Stimulated activated CD8-positive, alpha-beta memory T cell treated with anti-CD3 and anti-CD28 coated beads, Interleukin-15, amount 100 ng/mL, for 4 hours (primary cell): ENCODE measurements at regions not wholly inside any gene's neighbourhood (a gene's known extent, or its start where the extent isn't known, plus 50 kb on each side); places are given as distances from the start of the nearest gene placed in this dataset.
"Not testable (repeated sequence)": the region's sequence is repeated elsewhere in the genome, so short reads cannot be mapped to it uniquely, and the experiment has no call there.

Experiments used
- DNase-seq, 2 donors: peaks; one replicate each; pipeline ENCODE4 v3.0.0-alpha.2; 2020; ENCODE audit warnings: low read depth in 2 of 2

DNA sequence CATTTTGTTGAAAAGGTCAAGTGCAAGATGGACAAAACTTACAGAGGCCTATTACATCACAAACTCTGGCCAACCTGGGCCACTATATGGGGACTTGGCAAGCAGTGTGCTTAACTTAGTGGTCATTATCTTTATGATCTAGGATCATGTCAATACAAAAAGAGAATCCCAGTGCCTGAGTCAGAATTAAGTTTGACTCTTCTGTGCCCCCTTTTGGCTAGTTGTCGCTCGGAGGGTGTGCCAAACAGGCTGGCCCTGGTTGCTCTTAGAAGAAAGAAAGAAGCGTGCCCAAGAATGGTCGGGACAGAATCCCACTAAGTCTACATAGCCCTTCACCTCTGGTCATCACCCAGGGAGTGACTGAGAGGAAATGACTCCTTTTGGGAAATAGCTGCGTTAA lies 100.1 kb downstream of the EIF4E start:
- DNase-seq: peak in 1 of 2 donors; percentile 7

DNA sequence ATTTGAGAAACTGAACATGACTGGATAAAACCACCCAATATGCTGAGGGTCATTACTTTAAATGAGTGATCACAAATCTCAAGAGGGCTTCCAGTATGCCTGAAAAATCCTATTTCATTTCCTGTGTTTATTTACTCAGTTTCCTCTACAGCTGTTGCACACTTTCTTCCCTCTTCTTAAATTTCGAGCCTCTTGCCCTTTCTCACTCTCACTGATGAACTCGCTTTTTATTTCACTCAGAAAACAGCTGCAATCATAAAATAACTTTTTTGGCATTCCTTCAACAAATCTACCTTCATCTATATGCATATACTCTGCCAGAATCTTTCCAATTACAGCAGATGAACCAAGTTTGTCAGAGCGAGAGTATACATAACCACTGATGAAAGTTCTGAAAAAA lies 101.3 kb downstream of the EIF4E start:
- DNase-seq: no peak

DNA sequence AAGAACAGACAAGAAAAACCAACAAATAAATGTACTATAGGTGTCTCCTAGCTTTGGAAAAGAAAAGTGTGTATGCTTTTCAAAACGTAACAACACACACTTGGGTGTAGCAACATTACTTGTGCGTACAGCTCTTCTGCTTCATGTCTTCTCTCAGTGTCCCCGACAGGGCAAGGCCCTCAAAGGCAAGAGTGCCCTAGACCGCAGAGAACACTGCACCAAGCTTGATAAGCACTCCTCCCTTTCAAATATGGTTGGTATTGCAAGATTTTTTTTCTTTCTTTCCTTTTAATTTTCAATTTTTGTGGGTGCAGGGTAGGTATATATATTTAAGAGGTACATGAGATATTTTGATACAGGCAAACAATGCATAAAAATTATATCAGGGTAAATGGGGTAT lies 106.8 kb downstream of the EIF4E start:
- DNase-seq: no peak

DNA sequence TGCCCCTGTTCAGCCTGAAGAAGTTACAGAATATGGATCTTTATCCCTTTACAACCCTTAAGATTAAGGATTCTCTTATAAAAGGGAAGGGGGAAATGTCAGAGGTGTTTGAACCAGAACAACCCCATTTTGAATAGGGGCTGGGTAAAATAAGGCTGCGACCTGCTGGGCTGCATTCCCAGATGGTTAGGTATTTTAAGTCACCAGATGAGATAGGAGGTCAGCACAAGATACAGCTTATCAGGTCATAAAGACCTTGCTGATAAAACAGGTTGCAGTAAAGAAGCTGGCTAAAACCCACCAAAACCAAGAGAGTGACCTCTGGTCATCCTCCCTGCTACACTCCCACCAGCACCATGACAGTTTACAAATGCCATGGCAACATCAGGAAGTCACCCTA lies 110.8 kb downstream of the EIF4E start:
- DNase-seq: not testable (repeated sequence)

DNA sequence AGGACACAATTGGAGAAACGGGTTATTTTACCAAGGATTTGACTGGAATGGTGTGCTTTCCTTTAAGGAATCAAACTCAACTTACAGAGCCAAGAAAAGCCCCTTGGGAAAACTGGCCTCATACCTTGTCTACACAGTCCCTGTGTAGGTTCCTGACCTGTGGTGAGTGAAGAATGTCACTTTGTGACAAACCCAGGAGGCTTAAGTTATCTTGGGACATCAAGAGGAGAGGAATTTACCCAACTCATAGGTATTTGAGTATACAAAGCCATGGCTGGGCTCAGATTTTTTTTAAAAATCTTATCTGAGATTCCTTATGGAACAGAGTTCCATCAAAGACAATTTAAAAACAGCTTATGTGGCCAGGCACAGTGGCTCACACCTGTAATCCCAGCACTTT lies 112.1 kb downstream of the EIF4E start:
- no peak for DNase-seq

DNA sequence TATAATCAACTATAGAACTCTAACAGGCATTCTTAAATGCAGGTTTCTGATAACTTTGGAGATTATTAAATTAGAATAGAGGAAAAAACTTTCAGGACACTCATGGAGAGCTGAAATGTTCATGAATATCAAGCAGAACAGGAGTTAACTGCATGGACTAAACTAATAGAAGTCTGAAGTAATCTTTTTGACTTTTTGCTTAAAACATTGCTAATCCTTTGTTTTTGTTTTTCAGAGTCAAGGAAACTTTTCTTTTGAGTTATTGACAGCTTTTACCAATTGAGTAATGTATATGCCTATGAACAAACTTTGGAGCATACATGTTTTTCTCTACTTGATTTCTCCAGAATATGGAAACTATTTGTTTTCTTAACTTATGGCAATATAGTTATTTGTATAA lies 112.5 kb downstream of the EIF4E start:
- DNase-seq: no peak

DNA sequence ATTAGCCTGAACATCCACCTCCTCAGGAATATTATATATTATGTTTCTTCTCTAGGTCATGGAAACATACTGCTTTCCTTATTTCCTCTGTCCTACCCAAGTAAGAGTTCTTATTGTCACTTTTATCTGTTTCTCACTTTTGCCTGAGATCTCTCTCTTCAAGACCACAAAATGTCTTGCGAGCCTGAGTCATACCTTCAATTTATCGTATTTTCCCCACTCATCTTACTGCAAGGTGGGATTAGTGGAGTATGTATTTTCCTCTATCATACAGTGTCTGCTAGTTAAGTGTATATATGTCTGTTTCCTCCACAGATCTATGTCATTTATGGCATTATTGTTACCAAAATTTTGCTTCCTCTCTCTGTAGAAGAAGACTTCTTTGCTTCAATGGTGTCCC lies 124.5 kb downstream of the EIF4E start:
- no peak for DNase-seq

DNA sequence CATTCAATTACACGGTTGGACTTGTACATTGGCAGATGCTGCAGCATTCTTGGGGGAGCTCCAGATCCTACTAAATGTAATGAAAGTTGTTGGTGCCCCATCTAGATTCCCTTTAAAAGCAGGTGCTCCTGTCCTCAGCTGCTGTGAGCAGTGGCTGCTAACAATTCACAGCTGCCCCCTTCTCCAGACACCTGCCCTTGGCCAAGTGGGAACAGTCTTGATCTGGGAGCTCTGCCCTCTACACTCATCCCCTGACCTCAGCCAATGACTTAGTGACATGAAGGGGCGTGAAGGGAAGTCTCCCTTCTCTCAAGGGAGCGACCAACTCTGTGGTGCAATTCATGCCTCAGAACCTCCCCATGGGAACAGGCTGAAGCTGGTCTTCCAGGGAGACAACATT lies 125.7 kb downstream of the EIF4E start:
- DNase-seq: no peak

DNA sequence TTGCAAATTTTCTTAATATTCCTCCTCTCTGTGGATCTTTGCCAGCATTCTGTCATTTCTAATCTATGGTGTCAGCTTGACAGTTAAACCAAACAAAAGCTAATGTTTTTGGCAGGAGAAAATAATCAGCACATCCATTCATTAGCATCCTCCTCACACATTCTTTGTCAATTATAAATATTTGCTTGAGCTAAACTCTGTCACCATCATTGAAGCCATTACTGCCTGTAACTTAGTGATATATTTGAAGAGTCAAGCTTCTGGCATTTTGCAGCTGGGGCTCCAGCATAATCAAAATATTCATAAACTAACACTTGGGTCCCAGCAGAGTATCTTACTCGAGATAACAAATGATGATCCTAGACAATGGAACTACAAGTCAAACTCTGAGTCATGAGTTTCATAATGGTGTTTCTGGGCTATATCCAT lies 126.1 kb downstream of the EIF4E start:
- DNase-seq: no peak

DNA sequence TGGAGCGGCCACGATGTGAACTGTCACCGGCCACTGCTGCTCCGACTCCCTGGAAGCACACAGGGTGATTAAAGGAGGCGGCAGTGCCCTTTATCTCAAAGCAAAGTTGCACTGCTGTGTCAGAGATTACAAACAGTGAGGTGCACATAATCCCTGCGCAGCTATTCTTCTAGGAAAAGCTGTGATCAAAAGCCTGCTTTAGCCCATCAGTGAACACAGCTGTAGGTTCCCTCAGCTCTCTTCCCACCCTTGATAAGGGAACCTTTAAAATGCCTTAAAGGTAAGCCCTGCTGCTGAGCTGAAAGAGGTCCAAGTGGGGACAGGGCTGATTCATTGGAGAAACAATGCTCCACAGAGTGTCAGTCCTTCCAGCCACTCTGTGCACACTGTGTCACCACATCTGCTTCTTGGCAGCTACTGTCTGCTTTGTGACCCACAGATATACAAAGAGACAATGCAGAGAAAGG lies 127.6 kb downstream of the EIF4E start:
- no peak for DNase-seq

DNA sequence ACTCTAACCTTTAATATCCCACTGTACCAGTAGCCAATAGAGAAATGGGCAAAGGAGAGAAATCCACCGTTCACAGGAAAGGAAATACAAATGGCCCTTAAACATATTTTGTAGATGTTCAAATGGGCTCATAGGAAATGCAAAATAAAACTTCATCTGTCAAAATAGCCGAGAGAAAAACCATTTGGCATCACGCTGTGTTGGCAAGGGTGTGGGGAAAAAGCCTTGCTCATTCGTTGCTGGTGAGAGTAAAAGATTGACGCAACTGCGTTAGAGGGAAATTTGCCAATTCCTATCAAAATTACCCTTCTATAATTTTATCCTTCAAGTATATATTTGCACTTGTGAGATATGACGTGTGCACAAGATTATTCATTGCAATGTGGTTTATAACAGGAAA lies 131.9 kb downstream of the EIF4E start:
- DNase-seq: no peak

DNA sequence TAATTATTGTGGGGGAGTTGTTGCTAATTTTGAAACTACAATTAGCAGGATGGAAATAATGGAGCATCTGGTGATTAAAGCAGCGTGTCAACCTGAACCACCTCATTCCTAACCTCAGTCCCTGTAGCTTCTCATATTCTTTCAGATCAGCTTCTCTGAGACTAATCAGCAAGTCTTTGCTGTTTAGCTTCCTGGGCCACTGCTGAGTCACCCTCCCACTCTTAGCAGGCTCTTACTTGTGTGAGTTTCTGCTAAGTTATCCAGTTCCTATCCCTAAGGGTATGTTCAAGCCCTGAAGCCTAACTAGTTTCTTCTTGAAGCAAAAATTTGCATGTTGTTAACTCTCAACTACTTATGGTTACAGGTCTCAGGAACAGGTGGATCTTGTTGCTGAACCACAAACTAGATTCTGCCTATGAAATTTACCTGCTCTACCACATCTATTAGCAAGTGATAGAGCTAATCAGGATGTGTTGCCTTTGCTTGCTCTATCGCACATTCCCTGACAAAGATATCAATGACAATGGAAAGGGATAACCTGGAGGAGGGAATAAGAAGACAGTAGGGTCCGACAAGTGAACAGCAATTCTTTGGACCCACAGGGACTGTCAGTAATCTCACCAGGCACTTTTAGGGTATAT lies 134.2 kb downstream of the EIF4E start:
- peak in 1 of 2 donors; percentile 6 for DNase-seq

DNA sequence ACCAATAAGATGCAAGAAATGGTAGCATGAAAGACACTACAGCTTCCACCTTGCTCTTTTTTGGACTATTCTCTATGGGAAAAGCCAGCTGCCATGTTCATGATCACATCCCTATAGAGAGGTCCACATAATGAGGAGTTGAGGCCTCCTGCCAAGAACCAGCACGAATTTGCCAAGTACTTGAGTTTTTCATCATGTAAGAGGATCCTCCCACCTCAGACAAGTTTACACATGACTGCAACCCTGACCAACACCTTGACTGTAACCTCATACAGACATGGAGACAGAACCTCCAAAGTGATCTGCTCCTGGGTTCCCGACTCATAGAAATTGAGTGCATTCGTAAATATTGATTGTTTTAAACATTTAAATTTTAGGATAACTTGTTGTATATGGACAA lies 135.2 kb upstream of the TSPAN5 start:
- DNase-seq: no peak

DNA sequence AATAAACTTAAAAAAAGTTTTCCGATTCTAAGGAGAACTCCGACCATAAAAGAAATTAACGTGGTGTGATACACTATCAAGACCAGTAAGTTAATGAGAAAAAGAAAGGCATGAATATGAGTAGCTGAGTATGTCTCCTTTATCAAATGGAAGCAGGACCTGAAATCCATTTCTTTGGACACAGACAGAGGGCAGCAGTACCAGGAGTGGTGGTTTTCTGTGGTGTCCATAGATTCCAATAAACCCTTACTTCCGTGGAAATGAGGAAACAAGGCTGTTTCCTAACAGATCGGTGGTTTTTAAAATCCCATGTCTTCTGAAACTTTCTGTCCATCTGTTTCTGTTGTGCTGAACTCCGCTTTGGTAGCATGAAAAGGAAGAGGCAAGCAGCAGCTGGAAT lies 128.5 kb upstream of the TSPAN5 start:
- DNase-seq: no peak

DNA sequence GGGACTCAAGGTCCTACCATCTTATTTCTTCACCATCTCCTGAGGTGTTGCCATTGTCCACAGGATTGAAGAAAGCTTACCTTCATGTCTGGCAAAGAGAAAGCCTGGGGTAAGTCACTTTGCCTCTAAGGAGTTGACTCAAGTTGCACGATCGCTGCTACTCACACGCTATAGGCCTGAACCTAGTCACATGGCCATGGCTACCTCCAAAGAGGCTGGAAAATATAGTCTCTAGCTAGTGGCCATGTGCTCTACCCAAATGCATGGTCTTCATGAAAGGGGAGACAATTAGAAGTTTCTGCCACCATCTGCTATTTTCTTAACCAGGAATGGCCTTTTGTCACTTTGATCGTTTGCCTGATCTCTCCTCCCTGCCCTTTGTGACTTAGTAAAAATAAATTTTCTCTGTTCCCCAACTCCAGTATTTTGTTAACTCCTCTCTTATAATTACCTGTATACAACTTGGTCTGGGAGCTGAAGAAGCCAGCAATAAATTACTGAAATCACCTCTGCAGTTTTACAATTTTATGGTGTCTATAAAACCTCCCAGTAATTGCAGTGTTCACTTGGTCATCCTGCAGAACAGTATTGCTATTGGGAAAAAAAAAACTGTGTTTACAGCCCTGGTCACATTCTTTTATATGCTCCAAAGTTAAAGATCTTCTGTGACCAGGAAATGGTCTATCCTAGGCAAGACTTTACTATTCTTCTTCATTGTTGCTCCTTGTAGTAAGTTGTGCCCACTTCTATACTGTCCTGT lies 126.7 kb upstream of the TSPAN5 start:
- no peak for DNase-seq

DNA sequence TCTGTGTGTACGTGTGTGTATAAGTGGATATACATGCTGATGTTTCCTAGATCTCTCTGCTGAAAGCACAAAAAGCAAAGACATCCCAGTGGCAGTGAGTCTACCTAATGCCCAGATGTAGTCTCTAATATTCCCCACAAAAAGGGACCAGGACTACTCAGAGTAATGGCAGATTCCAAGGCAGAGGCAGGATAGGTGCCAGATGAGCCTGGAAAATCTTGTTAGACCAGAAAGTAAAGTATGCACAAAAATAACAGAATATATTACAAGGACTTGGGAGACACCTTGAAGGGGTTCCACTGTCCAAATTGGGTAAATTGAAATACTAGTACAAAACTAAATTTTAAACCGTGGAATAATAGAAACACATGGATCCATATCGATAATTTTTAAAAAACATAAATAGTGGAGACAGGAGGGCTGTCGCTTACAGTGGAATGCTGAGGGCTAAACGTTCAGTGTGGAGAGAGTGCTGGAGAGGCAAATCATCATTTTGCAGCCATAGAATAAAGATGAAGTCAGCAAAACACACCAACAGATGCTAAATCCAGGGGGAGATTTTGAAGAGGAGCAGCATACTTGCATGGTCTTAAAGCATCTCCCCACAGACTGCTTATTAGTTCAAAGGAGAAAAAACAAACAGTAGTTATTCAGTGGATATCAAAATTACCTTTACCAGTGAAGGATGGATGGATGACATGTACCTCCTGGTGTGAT lies 123.4 kb upstream of the TSPAN5 start:
- no peak for DNase-seq

DNA sequence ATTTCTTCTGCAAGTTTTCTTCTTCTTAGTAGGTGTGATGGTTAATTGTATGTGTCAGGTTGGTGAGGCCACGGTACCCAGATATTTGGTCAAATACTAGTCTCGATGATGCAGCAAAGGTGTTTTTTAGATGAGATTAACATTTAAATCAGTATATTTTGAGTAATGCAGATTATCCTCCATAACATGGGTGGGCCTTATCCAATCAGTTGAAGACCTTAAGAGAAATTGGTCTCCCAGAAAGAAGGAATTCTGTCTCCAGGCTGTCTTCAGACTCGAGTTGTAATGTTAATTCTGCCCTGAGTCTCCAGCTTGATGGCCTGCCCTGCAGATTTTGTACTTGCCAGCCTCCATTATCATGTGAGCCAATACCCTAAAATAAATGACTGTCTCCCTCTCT lies 122.5 kb upstream of the TSPAN5 start:
- no peak for DNase-seq

DNA sequence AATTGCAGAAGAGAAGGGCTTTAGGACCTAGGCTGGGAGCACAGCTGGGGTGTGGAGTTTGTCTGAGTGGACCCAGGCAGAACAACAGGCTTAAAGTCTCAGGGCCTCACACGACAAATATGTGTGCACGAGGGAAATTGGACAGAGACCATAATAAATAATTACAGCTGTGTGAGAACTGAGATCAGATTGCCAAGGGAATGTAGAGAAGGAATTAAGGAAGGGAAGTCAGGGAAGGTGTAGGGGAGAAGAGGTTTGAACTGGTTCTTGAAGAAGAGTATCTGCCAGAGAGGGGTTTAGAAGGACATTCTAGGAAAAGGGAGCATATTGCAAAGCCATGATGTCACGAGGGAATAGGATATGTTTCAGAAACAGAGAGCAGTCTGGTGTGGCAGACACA lies 120.7 kb upstream of the TSPAN5 start:
- no peak for DNase-seq

DNA sequence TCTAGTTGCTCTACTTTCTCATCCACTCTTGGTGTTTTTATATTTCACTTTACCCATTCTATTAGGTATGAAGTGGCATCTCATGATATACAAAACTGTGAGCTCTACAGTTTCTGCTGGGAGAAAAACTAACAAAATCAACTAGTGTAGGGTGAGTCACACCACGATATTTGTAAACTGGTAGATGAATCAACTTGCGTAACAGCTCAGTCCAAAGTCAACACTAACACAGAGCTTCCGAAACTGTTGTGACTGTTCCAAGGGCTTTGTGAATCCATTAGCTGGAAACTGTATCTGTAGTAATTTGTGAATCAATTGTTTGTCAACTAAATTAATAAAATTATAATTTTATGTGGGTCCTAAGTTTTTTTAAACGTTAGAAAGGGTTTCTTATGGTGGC lies 119.8 kb upstream of the TSPAN5 start:
- DNase-seq: no peak

DNA sequence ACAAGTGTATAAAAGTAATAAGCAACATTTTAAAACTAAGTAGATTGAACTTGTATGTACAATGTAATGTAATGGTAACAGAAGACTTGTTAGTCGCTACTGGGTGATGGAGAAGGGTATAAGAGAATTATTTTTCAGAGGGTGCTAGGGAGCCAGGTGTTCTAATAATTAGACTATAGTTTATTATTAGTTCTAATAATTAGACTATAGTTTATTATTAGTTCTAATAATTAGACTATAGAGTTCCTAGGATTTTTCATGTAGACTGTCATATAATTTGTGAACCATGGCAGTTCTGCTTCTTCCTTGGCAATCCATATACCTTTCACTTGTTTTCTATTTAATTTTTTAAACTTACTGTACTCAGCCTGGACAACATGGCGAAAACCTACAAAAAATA lies 117.3 kb upstream of the TSPAN5 start:
- no peak for DNase-seq

DNA sequence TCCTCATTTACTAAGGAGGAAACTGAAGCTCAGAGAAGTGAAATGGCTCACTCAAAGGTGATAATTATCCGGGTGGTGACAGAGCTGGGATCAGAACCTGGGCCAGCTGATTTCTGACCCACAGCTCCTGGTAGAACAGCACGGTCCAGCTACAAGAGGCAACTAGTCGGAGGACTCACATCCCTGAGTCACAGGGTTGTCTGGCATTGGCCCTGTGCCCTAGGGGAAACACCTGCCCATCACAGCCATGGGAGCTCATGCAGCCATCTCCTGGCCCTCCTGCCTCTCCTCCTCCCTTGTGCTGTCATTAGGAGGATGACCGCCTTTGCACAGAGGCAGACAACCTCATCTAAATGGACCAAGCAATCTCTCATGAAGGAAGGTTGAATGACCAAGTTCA lies 115.2 kb upstream of the TSPAN5 start:
- no peak for DNase-seq

DNA sequence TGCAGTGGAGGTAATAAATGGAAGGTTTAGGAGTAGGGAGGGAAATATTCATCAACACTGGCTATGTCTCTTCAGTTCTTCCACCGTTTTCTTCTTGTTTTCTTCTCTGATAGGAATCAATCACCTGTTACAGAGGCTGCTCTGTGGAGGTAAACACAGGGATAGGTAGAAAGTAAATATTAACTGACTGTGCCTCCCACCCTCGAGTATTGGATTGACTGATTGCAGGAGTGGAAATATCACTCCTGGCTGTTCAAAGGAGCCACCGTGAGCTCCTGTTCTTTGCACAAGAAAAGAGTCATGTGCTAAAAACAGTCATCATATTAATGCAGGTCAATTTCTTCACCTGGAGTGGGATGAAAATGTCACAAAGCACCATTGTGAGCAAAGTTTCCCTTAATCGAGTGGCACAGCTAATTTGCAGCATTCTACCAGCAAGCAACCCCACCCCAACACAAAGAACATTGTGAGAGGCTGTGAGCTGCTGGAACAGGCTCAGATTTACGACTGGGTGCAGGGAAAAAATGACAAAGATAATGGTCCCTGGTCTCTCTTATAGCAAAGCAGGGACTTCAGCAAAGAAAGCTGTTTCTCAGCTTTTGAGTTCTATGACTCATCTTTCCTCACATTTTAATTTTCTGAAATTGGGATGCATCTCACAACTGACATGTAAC lies 113.7 kb upstream of the TSPAN5 start:
- DNase-seq: no peak
